ENCODE measurements at regions not wholly inside any gene's neighbourhood (a gene's known extent, or its start where the extent isn't known, plus 50 kb on each side); places are given as distances from the start of the nearest gene placed in this dataset.

GRCh38 chr4:127558088-127558487 lies 74.7 kb upstream of the INTU start:
- TF ChIP-seq CTCF (IDR thresholded peaks at IDR 0.05), result no peak
- intact Hi-C loops (cut with DNase I; ENCODE audit: low total_unique reads), result no loop called here

GRCh38 chr4:127558489-127559407 lies 74.0 kb upstream of the INTU start:
- intact Hi-C loops (cut with DNase I; ENCODE audit: low total_unique reads), result no loop called here
- Histone ChIP-seq H3K9me3 (no peaks in the 10 kb centered on the region), H3K4me3 (no peak overlapping the region), H3K27me3 (no peaks in the 10 kb centered on the region), H3K27ac (no peak overlapping the region), H3K36me3 (no peaks in the 10 kb centered on the region), H3K4me1 (no peaks in the 10 kb centered on the region)
- TF ChIP-seq CTCF (IDR thresholded peaks at IDR 0.05), result no peak
- DNase-seq, result no peak

More at GRCh38 chr4:127558088-127558487, 74.7 kb upstream of the INTU start:
- Histone ChIP-seq H3K27me3 (no peaks in the 10 kb centered on the region), H3K27ac (no peak overlapping the region), H3K9me3 (no peaks in the 10 kb centered on the region), H3K36me3 (no peaks in the 10 kb centered on the region), H3K4me1 (no peaks in the 10 kb centered on the region), H3K4me3 (no peak overlapping the region)
- no peak for DNase-seq

- no peaks in the 10 kb centered on the region for H3K4me1 ChIP-seq
- H3K9me3 ChIP-seq, result no peaks in the 10 kb centered on the region
- no peaks in the 10 kb centered on the region for H3K36me3 ChIP-seq
- intact Hi-C loops (cut with DNase I; ENCODE audit: low total_unique reads), result no loop called here
- DNase-seq, result no peak
- no peaks in the 10 kb centered on the region for H3K27me3 ChIP-seq
- no peak overlapping the region for H3K4me3 ChIP-seq
- no peak overlapping the region for H3K27ac ChIP-seq
- no peak for TF ChIP-seq CTCF (IDR thresholded peaks at IDR 0.05)
Observed at GRCh38 chr4:127559981-127560380, 72.8 kb upstream of the INTU start.

- Histone ChIP-seq H3K27ac (no peak overlapping the region), H3K9me3 (no peaks in the 10 kb centered on the region), H3K36me3 (no peaks in the 10 kb centered on the region), H3K4me1 (no peaks in the 10 kb centered on the region), H3K4me3 (no peak overlapping the region), H3K27me3 (no peaks in the 10 kb centered on the region)
- intact Hi-C loops (cut with DNase I; ENCODE audit: low total_unique reads), result no loop called here
- no peak for DNase-seq
- TF ChIP-seq CTCF (IDR thresholded peaks at IDR 0.05), result no peak
Observed at GRCh38 chr4:127560755-127561154, 72.0 kb upstream of the INTU start.

GRCh38 chr4:127574643-127575042 lies 58.1 kb upstream of the INTU start:
- Histone ChIP-seq H3K27ac (no peak overlapping the region), H3K4me3 (no peak overlapping the region), H3K9me3 (no peaks in the 10 kb centered on the region), H3K27me3 (no peaks in the 10 kb centered on the region), H3K36me3 (no peaks in the 10 kb centered on the region), H3K4me1 (no peaks in the 10 kb centered on the region)
- no peak for TF ChIP-seq CTCF (IDR thresholded peaks at IDR 0.05)
- DNase-seq, result no peak
- intact Hi-C loops (cut with DNase I; ENCODE audit: low total_unique reads), result no loop called here
